WI38 (cell line): ENCODE measurements at regions not wholly inside any gene's neighbourhood (a gene's known extent, or its start where the extent isn't known, plus 50 kb on each side); places are given as distances from the start of the nearest gene placed in this dataset.
"Not testable (repeated sequence)": the region's sequence is repeated elsewhere in the genome, so short reads cannot be mapped to it uniquely, and the experiment has no call there.

Experiments
- H3K4me3 ChIP-seq: 2 replicates; pipeline ENCODE4 v1.5.1; 2011; ENCODE audit warnings: low read depth, mild to moderate bottlenecking, control low read depth, low read length
- TF ChIP-seq, protein P1 (sequence below): IDR thresholded peaks from 2 replicates; pipeline ENCODE4 v1.5.1; 2012; ENCODE audit warnings: low read depth, mild to moderate bottlenecking, control low read depth, low read length

GRCh38 chr6:67450641-67451040, 1184.4 kb upstream of the ADGRB3 start:
- TF ChIP-seq, protein P1, sequence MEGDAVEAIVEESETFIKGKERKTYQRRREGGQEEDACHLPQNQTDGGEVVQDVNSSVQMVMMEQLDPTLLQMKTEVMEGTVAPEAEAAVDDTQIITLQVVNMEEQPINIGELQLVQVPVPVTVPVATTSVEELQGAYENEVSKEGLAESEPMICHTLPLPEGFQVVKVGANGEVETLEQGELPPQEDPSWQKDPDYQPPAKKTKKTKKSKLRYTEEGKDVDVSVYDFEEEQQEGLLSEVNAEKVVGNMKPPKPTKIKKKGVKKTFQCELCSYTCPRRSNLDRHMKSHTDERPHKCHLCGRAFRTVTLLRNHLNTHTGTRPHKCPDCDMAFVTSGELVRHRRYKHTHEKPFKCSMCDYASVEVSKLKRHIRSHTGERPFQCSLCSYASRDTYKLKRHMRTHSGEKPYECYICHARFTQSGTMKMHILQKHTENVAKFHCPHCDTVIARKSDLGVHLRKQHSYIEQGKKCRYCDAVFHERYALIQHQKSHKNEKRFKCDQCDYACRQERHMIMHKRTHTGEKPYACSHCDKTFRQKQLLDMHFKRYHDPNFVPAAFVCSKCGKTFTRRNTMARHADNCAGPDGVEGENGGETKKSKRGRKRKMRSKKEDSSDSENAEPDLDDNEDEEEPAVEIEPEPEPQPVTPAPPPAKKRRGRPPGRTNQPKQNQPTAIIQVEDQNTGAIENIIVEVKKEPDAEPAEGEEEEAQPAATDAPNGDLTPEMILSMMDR, result no peak
- H3K4me3 ChIP-seq, result no peak overlapping the region

- TF ChIP-seq, protein P1, result no peak
- H3K4me3 ChIP-seq, result no peak overlapping the region
Measured at GRCh38 chr6:67449602-67450001, 1185.5 kb upstream of the ADGRB3 start.

DNA sequence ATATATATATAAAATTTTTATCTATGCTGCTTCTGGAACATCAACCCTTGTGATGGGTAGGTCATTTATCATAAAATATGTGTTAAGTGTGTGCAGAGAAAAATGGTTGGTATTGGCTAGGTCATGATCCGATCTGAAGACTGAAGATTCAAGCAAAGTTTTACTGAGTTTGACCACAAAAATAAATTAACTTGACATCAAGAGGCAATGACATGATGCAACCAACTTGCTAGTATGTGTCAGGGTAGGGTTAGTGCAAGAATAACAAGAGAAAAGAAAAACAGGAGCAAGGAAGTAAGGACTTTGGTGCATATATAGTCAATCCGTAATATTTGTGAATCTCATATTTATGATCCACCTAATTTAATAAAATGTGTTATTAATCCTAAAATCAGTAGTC, 1202.0 kb upstream of the ADGRB3 start:
- TF ChIP-seq, protein P1, result no peak
- H3K4me3 ChIP-seq, result no peak overlapping the region

DNA sequence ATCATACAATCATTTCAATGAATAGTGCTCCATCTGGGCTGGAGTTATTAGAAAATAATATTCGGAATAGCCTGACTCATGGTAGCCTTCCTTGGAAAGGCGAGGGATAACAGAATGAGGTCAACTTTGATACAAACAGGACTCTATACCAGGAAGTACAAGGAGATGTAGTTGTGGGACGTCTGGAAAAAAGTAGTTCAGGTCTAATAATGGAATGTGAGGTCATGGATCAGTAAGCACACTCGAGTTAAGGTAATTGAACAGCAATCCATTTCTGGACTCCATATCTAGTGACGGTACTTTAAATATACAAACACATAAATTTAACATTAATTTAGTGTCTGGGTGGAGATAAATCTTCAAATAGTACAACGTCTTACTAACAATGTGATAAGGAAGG, 1204.0 kb upstream of the ADGRB3 start:
- TF ChIP-seq, protein P1, result no peak
- no peak overlapping the region for H3K4me3 ChIP-seq

- H3K4me3 ChIP-seq, result not testable (repeated sequence)
Measured at GRCh38 chr6:67426686-67427085, 1208.4 kb upstream of the ADGRB3 start.

- no peak overlapping the region for H3K4me3 ChIP-seq
- TF ChIP-seq, protein P1, result no peak
Measured at GRCh38 chr6:67412035-67412434, 1223.0 kb upstream of the ADGRB3 start.

DNA sequence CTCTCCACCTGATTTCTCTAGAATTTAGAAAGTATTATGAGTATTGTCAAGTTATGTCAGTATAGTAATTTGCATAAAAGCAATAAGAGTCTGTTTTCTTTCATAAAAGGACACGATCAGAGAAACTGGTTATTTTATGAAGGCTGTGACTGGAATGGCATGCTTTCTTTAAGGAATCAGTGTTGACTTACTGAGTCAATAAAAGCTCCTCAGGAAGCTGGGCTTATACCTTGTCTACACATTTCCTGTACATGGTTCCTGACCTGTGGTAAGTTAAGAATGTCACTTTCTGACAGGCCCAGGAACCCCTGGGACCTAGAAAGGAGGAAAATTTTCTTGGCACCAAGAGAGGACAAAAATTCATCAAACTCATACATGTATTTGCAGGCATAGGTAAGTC, 1224.0 kb upstream of the ADGRB3 start:
- no peak overlapping the region for H3K4me3 ChIP-seq
- TF ChIP-seq, protein P1, result no peak

- no peak overlapping the region for H3K4me3 ChIP-seq
- TF ChIP-seq, protein P1, result no peak
Measured at GRCh38 chr6:67394254-67394653, 1240.8 kb upstream of the ADGRB3 start.
